ENCODE measurements at regions not wholly inside any gene's neighbourhood (a gene's known extent, or its start where the extent isn't known, plus 50 kb on each side); places are given as distances from the start of the nearest gene placed in this dataset.

DNA sequence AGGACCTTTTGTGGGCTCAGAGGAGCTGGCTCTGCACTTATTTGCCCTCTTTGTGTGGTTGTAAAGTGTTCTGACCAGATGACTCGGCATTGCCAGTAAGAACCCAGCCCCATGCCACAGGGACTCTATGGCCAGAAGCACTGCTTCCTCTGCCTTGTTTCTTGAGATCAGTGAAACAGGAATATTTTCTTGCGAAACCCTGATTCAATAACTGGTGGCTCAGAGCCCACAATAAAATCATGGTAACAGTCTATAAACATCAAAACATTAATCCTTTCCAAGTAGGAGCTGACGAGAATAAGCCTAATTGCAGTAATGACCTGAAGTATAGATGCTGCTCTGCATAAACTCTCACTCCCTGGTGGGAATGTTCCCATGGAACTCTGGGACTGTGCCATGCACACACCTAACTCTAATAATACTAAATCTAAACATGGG is 344.3 kb downstream of the ZNF608 start:
- TF ChIP-seq, protein P1, sequence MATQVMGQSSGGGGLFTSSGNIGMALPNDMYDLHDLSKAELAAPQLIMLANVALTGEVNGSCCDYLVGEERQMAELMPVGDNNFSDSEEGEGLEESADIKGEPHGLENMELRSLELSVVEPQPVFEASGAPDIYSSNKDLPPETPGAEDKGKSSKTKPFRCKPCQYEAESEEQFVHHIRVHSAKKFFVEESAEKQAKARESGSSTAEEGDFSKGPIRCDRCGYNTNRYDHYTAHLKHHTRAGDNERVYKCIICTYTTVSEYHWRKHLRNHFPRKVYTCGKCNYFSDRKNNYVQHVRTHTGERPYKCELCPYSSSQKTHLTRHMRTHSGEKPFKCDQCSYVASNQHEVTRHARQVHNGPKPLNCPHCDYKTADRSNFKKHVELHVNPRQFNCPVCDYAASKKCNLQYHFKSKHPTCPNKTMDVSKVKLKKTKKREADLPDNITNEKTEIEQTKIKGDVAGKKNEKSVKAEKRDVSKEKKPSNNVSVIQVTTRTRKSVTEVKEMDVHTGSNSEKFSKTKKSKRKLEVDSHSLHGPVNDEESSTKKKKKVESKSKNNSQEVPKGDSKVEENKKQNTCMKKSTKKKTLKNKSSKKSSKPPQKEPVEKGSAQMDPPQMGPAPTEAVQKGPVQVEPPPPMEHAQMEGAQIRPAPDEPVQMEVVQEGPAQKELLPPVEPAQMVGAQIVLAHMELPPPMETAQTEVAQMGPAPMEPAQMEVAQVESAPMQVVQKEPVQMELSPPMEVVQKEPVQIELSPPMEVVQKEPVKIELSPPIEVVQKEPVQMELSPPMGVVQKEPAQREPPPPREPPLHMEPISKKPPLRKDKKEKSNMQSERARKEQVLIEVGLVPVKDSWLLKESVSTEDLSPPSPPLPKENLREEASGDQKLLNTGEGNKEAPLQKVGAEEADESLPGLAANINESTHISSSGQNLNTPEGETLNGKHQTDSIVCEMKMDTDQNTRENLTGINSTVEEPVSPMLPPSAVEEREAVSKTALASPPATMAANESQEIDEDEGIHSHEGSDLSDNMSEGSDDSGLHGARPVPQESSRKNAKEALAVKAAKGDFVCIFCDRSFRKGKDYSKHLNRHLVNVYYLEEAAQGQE (IDR thresholded peaks at IDR 0.05; ENCODE audit: insufficient read depth in 1 of 2, low read depth in 2 of 2, low read length in 2 of 2), result no peak
- TF ChIP-seq SIN3A (IDR thresholded peaks at IDR 0.05; ENCODE audit: borderline replicate concordance, insufficient read depth, low read length) (no peak), FOXP2 (optimal IDR thresholded peaks at IDR 0.05; ENCODE audit: borderline replicate concordance, extremely low read depth, extremely low read length, insufficient read depth) (no peak), TAF1 (IDR thresholded peaks at IDR 0.05; ENCODE audit: borderline replicate concordance, insufficient read depth, low read length) (no peak), POLR2AphosphoS5 (IDR thresholded peaks at IDR 0.05; ENCODE audit: low read depth, low read length) (no peak)

DNA sequence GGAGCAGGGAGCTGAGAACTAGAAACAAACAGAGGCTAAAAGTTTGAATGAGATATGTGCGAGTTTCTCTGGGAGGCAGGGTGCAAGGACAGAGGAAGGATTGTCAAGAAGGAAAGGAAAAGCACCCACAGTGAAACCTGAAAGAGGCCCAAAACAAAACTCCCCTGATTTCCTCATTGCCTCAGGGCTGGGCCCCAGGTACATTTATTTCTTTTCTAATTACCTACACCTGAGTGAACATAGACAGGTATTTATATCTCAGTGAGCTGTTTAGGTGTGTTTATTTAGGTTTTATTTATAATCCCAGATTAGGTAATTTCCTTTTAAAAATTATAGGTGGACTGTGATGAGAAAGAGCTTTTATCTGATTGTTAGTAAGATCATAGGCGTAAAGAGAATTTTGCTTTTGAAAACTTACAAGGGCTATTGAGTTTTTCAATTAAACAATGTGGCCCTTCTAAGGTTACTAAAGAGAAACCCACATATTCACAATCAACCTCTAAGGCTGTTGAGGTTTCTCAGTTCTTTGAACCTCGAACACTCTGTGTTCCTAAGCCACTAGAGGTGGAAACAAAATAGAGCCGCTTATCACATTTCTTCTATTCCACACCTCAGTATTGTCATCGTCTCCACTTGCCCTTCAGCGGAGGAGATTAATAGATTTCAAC is 344.8 kb downstream of the ZNF608 start:
- no peak for TF ChIP-seq TAF1 (IDR thresholded peaks at IDR 0.05; ENCODE audit: borderline replicate concordance, insufficient read depth, low read length)
- no peak for TF ChIP-seq SIN3A (IDR thresholded peaks at IDR 0.05; ENCODE audit: borderline replicate concordance, insufficient read depth, low read length)
- no peak for TF ChIP-seq FOXP2 (optimal IDR thresholded peaks at IDR 0.05; ENCODE audit: borderline replicate concordance, extremely low read depth, extremely low read length, insufficient read depth)
- TF ChIP-seq, protein P1 (IDR thresholded peaks at IDR 0.05; ENCODE audit: insufficient read depth in 1 of 2, low read depth in 2 of 2, low read length in 2 of 2), result no peak
- no peak for TF ChIP-seq POLR2AphosphoS5 (IDR thresholded peaks at IDR 0.05; ENCODE audit: low read depth, low read length)

DNA sequence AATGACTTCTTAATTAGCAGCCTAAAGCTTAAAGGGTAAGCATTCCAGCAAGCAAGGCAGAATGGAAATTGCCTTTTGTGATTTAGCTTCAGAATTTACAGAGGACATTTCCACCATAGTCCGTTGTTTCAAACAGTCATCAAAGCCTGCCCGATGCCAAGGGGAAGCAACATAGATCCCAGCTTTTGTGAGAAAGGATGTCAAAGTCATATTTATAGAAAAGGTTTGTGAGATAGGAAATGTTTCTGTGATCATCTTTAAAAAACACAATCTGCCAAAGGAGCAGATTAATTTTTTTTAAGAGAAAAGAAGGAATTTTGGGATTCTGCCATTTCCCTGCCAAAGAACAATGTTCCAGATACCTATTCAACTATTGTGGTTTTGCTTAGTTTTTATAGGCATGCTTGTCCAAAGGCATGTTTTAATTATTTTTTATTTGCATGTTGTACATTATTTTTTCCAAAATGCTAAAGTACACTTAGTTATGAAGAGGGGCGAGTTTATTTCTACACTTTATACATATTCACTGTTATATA is 346.9 kb downstream of the ZNF608 start:
- TF ChIP-seq TAF1 (IDR thresholded peaks at IDR 0.05; ENCODE audit: borderline replicate concordance, insufficient read depth, low read length) (no peak), FOXP2 (optimal IDR thresholded peaks at IDR 0.05; ENCODE audit: borderline replicate concordance, extremely low read depth, extremely low read length, insufficient read depth) (no peak), SIN3A (IDR thresholded peaks at IDR 0.05; ENCODE audit: borderline replicate concordance, insufficient read depth, low read length) (no peak), POLR2AphosphoS5 (IDR thresholded peaks at IDR 0.05; ENCODE audit: low read depth, low read length) (no peak)
- TF ChIP-seq, protein P1 (IDR thresholded peaks at IDR 0.05; ENCODE audit: insufficient read depth in 1 of 2, low read depth in 2 of 2, low read length in 2 of 2), result no peak

DNA sequence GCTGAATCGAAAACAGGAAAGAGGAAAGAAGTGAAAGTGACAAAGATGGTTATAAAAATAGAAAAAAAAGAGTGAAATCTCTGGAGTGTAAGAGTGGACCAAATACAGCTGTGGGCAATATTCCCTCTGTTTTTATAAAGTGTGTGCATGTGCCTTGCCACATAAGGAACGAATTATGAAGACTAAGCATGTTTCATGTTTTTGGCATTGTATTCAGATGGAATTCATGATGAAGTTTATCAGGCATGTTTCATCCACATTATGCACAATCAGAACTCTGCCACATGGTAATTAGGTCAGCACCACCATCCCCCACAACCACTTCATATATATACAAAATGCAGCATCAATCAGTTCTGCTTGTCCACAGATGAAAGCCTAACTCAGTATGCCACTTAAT is 348.0 kb downstream of the ZNF608 start:
- TF ChIP-seq FOXP2 (optimal IDR thresholded peaks at IDR 0.05; ENCODE audit: borderline replicate concordance, extremely low read depth, extremely low read length, insufficient read depth) (no peak), SIN3A (IDR thresholded peaks at IDR 0.05; ENCODE audit: borderline replicate concordance, insufficient read depth, low read length) (no peak), TAF1 (IDR thresholded peaks at IDR 0.05; ENCODE audit: borderline replicate concordance, insufficient read depth, low read length) (no peak), POLR2AphosphoS5 (IDR thresholded peaks at IDR 0.05; ENCODE audit: low read depth, low read length) (no peak)
- TF ChIP-seq, protein P1 (IDR thresholded peaks at IDR 0.05; ENCODE audit: insufficient read depth in 1 of 2, low read depth in 2 of 2, low read length in 2 of 2), result no peak
